GM10266 (cell line): ENCODE measurements at regions not wholly inside any gene's neighbourhood (a gene's known extent, or its start where the extent isn't known, plus 50 kb on each side); places are given as distances from the start of the nearest gene placed in this dataset.

Source experiments
- DNase-seq: peaks from one replicate; pipeline ENCODE4 v3.0.0; 2012; ENCODE audit errors: extremely low spot score
- CTCF ChIP-seq: IDR thresholded peaks from 2 replicates; pipeline ENCODE4 v1.5.1; 2012; ENCODE audit warnings: mild to moderate bottlenecking, low read depth; ENCODE audit not compliant: control insufficient read depth, insufficient read depth; ENCODE audit errors: missing control alignments

DNA sequence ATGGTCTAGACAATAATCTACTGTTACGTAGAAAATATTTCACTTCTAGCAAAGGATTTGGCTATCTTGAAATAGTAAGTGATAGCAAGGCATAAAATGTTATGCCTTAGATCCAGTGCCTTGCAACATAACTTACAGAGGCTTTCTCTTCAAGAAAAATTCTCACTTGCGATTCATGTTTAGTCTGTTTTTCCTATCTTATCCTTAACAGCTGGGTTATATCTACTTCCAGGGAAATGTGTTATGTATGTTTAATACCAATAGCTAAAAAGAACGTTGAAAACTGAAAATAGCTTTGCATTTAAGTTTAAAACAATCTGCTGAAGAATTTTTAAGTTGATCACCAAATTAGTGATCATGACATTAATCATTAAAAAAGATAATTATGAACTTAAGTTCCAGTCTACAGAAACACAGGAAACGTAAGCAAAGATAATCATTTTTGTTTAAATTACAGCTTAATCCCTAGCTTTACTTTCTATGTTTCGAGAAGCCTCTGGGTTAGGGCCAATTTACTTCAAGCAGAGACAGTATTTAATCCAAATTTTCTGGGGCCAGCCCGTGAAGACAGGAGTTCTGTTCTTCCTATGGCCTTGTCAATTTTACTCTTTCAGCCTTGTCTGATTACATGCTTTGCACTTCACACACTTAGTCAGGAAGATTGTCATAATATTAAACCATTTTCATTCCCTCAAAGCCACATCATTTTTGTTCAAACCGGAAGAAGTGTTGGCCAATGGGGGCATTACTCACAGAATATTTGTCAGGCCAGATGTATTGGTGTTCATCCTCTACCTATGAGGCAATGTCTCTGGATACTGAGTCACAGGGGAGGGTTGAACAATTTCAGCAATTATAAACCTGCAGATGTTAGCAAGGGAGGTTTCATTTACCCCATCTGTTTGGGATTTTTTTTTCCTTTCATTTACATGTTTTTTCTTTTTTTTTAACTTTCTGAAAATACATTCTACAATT is 1132.9 kb upstream of the ZEB2 start:
- DNase-seq: no peak

DNA sequence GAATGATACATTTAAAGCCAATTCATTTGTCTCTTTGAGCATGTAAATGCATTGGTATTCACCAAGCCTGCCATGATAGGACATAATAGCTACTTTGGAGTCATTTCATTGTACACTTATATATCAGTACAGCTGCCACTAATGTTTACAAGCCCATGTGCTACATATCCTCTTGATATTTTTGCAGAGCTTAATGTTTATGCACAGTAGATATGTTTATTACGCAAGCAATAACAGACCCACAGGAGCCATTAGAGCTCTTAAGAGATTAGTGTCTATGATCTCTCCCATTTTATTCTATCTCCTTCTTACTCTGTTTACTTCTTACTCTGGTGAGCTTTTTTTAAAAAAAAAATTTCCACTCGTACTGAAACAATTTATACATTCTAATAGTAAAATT is 1132.1 kb upstream of the ZEB2 start:
- DNase-seq: no peak
- TF ChIP-seq CTCF: no peak

More for the DNA sequence above, 1132.9 kb upstream of the ZEB2 start:
- no peak for TF ChIP-seq CTCF

- DNase-seq: no peak
These were observed 1130.3 kb upstream of the ZEB2 start for GRCh38 chr2:145650226-145650625.

DNA sequence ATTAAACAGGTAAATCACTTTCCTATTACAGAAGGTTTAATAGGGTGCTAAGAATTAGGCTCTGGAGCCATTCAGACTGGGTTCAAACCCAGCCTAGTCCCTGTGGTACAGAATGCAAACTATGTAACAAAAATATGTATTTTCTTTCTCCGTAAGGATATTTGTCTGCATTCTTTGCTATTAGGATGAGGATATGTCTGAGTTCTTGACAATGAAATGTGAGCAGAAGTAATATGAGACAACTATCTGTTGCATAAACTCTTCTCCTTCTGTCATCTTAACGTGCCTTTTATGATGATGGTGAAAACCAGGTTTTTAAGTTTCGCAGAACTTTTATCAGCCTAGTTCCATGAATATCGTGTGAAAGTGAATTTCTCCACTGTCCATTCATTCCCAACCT is 1129.1 kb upstream of the ZEB2 start:
- DNase-seq: no peak
- TF ChIP-seq CTCF: no peak

More at GRCh38 chr2:145650226-145650625, 1130.3 kb upstream of the ZEB2 start:
- TF ChIP-seq CTCF: no peak

GRCh38 chr2:145644820-145645302 is 1124.9 kb upstream of the ZEB2 start:
- TF ChIP-seq CTCF: no peak
- peak; percentile 19 for DNase-seq

- DNase-seq: peak; percentile 13
- no peak for TF ChIP-seq CTCF
These were observed 1118.8 kb upstream of the ZEB2 start for GRCh38 chr2:145638675-145639074.
